ENCODE measurements at regions not wholly inside any gene's neighbourhood (a gene's known extent, or its start where the extent isn't known, plus 50 kb on each side); places are given as distances from the start of the nearest gene placed in this dataset.

DNA sequence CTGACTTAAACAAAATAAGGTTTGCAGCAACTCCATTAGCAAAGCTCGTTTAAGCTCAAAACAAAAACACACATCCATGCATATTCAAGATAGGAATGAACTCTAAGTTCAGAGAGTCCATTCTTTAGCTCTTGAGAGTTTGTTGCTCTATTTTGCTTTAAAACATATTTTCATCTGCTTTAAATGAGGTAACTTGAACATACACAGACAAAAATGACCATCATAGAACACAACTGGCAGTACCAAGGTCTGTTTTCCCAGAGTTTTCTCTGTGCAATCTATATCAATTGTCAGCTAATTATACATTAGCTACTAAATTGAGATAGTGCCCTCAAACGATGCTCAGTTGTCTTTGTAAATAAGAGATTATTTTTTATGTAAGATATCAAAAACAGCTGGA lies 423.2 kb upstream of the ANO3 start:
- Mint-ChIP-seq H3K9me3 (peaks cover 12 to 14% of the 10 kb centered on the region in 2 donors), H3K4me3 (no peak overlapping the region), H3K36me3 (peaks cover 13% of the 10 kb centered on the region), H3K27me3 (ENCODE audit: low read depth in 2 of 2) (no peaks in the 10 kb centered on the region), H3K27ac (no peak overlapping the region), H3K4me1 (no peaks in the 10 kb centered on the region)
- no peak overlapping the region for H3K27ac ChIP-seq (ENCODE audit: low read length)
- H3K27me3 ChIP-seq (ENCODE audit: control insufficient read depth, insufficient read depth, low read length) = no peaks in the 10 kb centered on the region
- H3K4me3 ChIP-seq (ENCODE audit: low read length) = no peak overlapping the region
- TF ChIP-seq, protein P1, sequence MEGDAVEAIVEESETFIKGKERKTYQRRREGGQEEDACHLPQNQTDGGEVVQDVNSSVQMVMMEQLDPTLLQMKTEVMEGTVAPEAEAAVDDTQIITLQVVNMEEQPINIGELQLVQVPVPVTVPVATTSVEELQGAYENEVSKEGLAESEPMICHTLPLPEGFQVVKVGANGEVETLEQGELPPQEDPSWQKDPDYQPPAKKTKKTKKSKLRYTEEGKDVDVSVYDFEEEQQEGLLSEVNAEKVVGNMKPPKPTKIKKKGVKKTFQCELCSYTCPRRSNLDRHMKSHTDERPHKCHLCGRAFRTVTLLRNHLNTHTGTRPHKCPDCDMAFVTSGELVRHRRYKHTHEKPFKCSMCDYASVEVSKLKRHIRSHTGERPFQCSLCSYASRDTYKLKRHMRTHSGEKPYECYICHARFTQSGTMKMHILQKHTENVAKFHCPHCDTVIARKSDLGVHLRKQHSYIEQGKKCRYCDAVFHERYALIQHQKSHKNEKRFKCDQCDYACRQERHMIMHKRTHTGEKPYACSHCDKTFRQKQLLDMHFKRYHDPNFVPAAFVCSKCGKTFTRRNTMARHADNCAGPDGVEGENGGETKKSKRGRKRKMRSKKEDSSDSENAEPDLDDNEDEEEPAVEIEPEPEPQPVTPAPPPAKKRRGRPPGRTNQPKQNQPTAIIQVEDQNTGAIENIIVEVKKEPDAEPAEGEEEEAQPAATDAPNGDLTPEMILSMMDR (IDR thresholded peaks at IDR 0.05) = no peak
- H3K9me3 ChIP-seq (ENCODE audit: control insufficient read depth, insufficient read depth, low read length) = peaks cover 2% of the 10 kb centered on the region
- H3K36me3 ChIP-seq (ENCODE audit: control insufficient read depth, insufficient read depth, low read length) = no peaks in the 10 kb centered on the region
- DNase-seq = no peak
- no peak for ATAC-seq
- intact Hi-C loops (cut with micrococcal nuclease) = no loop called here
- no peaks in the 10 kb centered on the region for H3K4me1 ChIP-seq (ENCODE audit: control insufficient read depth, insufficient read depth, low read length)
- 45% methylated on average over 1 of the region's 2 CpGs for WGBS (ENCODE audit: insufficient coverage)

GRCh38 chr11:25910086-25910485 lies 421.8 kb upstream of the ANO3 start:
- peaks cover 2% of the 10 kb centered on the region for H3K9me3 ChIP-seq (ENCODE audit: control insufficient read depth, insufficient read depth, low read length)
- no peaks in the 10 kb centered on the region for H3K4me1 ChIP-seq (ENCODE audit: control insufficient read depth, insufficient read depth, low read length)
- TF ChIP-seq, protein P1 (IDR thresholded peaks at IDR 0.05) = no peak
- no peak for DNase-seq
- Mint-ChIP-seq H3K27ac (no peak overlapping the region), H3K4me1 (no peaks in the 10 kb centered on the region), H3K9me3 (peaks cover 5 to 8% of the 10 kb centered on the region in 2 donors), H3K36me3 (peaks cover 4% of the 10 kb centered on the region), H3K4me3 (no peak overlapping the region), H3K27me3 (ENCODE audit: low read depth in 2 of 2) (no peaks in the 10 kb centered on the region)
- no peaks in the 10 kb centered on the region for H3K27me3 ChIP-seq (ENCODE audit: control insufficient read depth, insufficient read depth, low read length)
- whole genome bisulfite sequencing (ENCODE audit: insufficient coverage) = no CpG with 5 or more reads among the region's 1 CpG
- no peak for ATAC-seq
- H3K36me3 ChIP-seq (ENCODE audit: control insufficient read depth, insufficient read depth, low read length) = no peaks in the 10 kb centered on the region
- H3K4me3 ChIP-seq (ENCODE audit: low read length) = no peak overlapping the region
- H3K27ac ChIP-seq (ENCODE audit: low read length) = no peak overlapping the region
- intact Hi-C loops (cut with micrococcal nuclease) = no loop called here

GRCh38 chr11:25920356-25920755 lies 411.6 kb upstream of the ANO3 start:
- no peak overlapping the region for H3K27ac ChIP-seq (ENCODE audit: low read length)
- intact Hi-C loops (cut with micrococcal nuclease) = no loop called here
- H3K4me1 Mint-ChIP-seq = no peaks in the 10 kb centered on the region
- H3K9me3 Mint-ChIP-seq = peaks cover 12 to 16% of the 10 kb centered on the region in 2 donors
- TF ChIP-seq, protein P1 (IDR thresholded peaks at IDR 0.05) = no peak
- H3K36me3 ChIP-seq (ENCODE audit: control insufficient read depth, insufficient read depth, low read length) = no peaks in the 10 kb centered on the region
- no peak for DNase-seq
- no peak overlapping the region for H3K4me3 ChIP-seq (ENCODE audit: low read length)
- ATAC-seq = no peak
- no peaks in the 10 kb centered on the region for H3K27me3 ChIP-seq (ENCODE audit: control insufficient read depth, insufficient read depth, low read length)
- no peak overlapping the region for H3K4me3 Mint-ChIP-seq
- H3K4me1 ChIP-seq (ENCODE audit: control insufficient read depth, insufficient read depth, low read length) = no peaks in the 10 kb centered on the region
- H3K27ac Mint-ChIP-seq = no peak overlapping the region
- peaks cover 8% of the 10 kb centered on the region for H3K9me3 ChIP-seq (ENCODE audit: control insufficient read depth, insufficient read depth, low read length)
- WGBS (ENCODE audit: insufficient coverage) = 91% methylated on average over 1 of the region's 1 CpG
- H3K27me3 Mint-ChIP-seq (ENCODE audit: low read depth in 2 of 2) = no peaks in the 10 kb centered on the region
- H3K36me3 Mint-ChIP-seq = peaks cover 4% of the 10 kb centered on the region

GRCh38 chr11:25924586-25924985 lies 407.3 kb upstream of the ANO3 start:
- Mint-ChIP-seq H3K4me3 (no peak overlapping the region), H3K4me1 (no peaks in the 10 kb centered on the region), H3K9me3 (peaks cover 11 to 12% of the 10 kb centered on the region in 2 donors), H3K27me3 (ENCODE audit: low read depth in 2 of 2) (no peaks in the 10 kb centered on the region), H3K27ac (no peak overlapping the region), H3K36me3 (peaks cover 6% of the 10 kb centered on the region)
- no peaks in the 10 kb centered on the region for H3K36me3 ChIP-seq (ENCODE audit: control insufficient read depth, insufficient read depth, low read length)
- H3K4me1 ChIP-seq (ENCODE audit: control insufficient read depth, insufficient read depth, low read length) = no peaks in the 10 kb centered on the region
- peaks cover 8% of the 10 kb centered on the region for H3K9me3 ChIP-seq (ENCODE audit: control insufficient read depth, insufficient read depth, low read length)
- intact Hi-C loops (cut with micrococcal nuclease) = no loop called here
- 73% methylated on average over 3 of the region's 4 CpGs for WGBS (ENCODE audit: insufficient coverage)
- TF ChIP-seq, protein P1 (IDR thresholded peaks at IDR 0.05) = no peak
- no peak overlapping the region for H3K4me3 ChIP-seq (ENCODE audit: low read length)
- H3K27me3 ChIP-seq (ENCODE audit: control insufficient read depth, insufficient read depth, low read length) = no peaks in the 10 kb centered on the region
- DNase-seq = no peak
- H3K27ac ChIP-seq (ENCODE audit: low read length) = no peak overlapping the region
- no peak for ATAC-seq

All from natural killer cell (primary cell).